T follicular helper cell (primary cell): ENCODE measurements at regions not wholly inside any gene's neighbourhood (a gene's known extent, or its start where the extent isn't known, plus 50 kb on each side); places are given as distances from the start of the nearest gene placed in this dataset.
"Not testable (repeated sequence)": the region's sequence is repeated elsewhere in the genome, so short reads cannot be mapped to it uniquely, and the experiment has no call there.

Source experiments
- DNase-seq: peaks from one replicate; pipeline ENCODE4 v3.0.0-alpha.2; 2020; ENCODE audit warnings: low read depth

GRCh38 chr3:81911221-81911620 lies 149.8 kb upstream of the GBE1 start:
- DNase-seq: no peak

GRCh38 chr3:81910244-81910852 lies 148.9 kb upstream of the GBE1 start:
- no peak for DNase-seq

- no peak for DNase-seq
Observed at GRCh38 chr3:81909796-81910195, 148.4 kb upstream of the GBE1 start.

- no peak for DNase-seq
Observed at GRCh38 chr3:81908561-81908960, 147.1 kb upstream of the GBE1 start.

- DNase-seq: no peak
Observed at GRCh38 chr3:81898336-81898735, 136.9 kb upstream of the GBE1 start.

GRCh38 chr3:81894598-81894997 lies 133.2 kb upstream of the GBE1 start:
- no peak for DNase-seq

- no peak for DNase-seq
Observed at GRCh38 chr3:81891055-81891895, 129.8 kb upstream of the GBE1 start.

GRCh38 chr3:81888914-81889557 lies 127.6 kb upstream of the GBE1 start:
- no peak for DNase-seq

- no peak for DNase-seq
Observed at GRCh38 chr3:81887448-81887847, 126.0 kb upstream of the GBE1 start.

- no peak for DNase-seq
Observed at GRCh38 chr3:81886081-81886480, 124.6 kb upstream of the GBE1 start.

GRCh38 chr3:81884791-81885190 lies 123.3 kb upstream of the GBE1 start:
- DNase-seq: no peak

GRCh38 chr3:81876826-81877225 lies 115.4 kb upstream of the GBE1 start:
- no peak for DNase-seq

GRCh38 chr3:81874738-81875137 lies 113.3 kb upstream of the GBE1 start:
- DNase-seq: no peak

GRCh38 chr3:81872566-81872965 lies 111.1 kb upstream of the GBE1 start:
- DNase-seq: no peak

GRCh38 chr3:81871358-81872155 lies 110.1 kb upstream of the GBE1 start:
- no peak for DNase-seq

- no peak for DNase-seq
Observed at GRCh38 chr3:81869382-81869781, 107.9 kb upstream of the GBE1 start.

- DNase-seq: no peak
Observed at GRCh38 chr3:81868597-81868996, 107.2 kb upstream of the GBE1 start.

- DNase-seq: no peak
Observed at GRCh38 chr3:81867875-81868274, 106.4 kb upstream of the GBE1 start.

- not testable (repeated sequence) for DNase-seq
Observed at GRCh38 chr3:81865164-81865563, 103.7 kb upstream of the GBE1 start.

GRCh38 chr3:81864272-81864671 lies 102.8 kb upstream of the GBE1 start:
- DNase-seq: no peak

GRCh38 chr3:81863756-81864155 lies 102.3 kb upstream of the GBE1 start:
- DNase-seq: no peak

GRCh38 chr3:81861593-81861992 lies 100.1 kb upstream of the GBE1 start:
- DNase-seq: no peak
